ENCODE measurements at regions not wholly inside any gene's neighbourhood (a gene's known extent, or its start where the extent isn't known, plus 50 kb on each side); places are given as distances from the start of the nearest gene placed in this dataset.
A peak's percentile ranks its signal among the peaks of the same experiment; 100 is the strongest.

DNA sequence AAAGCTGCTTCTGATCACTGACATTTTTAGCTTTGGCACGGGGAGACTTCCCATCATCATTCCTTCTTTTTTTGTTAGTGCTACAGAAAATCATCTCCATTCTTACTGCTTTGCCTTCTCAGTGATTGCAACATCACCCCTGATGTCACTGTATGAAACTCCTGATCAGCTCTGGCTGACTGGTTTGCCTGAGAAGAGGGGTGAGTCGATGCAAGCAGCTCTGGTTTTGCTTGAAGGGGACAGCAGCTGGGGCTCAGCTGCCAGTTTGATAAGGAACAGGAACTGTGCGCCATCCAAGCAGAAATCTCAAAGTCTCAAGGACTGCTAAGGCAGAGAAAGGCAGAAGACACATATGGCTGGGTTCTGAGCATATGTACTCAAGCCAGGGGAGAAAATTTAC, 808.5 kb upstream of the CELF2 start:
- Histone ChIP-seq H2AFZ (ENCODE audit: low read length, unreplicated experiment) (peak overlapping the region; percentile 58), H3K4me1 (ENCODE audit: control insufficient read depth, insufficient read depth, low read length, unreplicated experiment) (no peaks in the 10 kb centered on the region), H3K36me3 (ENCODE audit: insufficient read depth, low read length) (no peaks in the 10 kb centered on the region), H3K27me3 (ENCODE audit: insufficient read depth, low read length) (no peaks in the 10 kb centered on the region), H3K79me2 (ENCODE audit: control insufficient read depth, insufficient read depth, low read length, unreplicated experiment) (no peaks in the 10 kb centered on the region), H3K4me3 (ENCODE audit: low read depth, low read length) (no peak overlapping the region), H3K27ac (ENCODE audit: low read depth, low read length) (no peak overlapping the region)

DNA sequence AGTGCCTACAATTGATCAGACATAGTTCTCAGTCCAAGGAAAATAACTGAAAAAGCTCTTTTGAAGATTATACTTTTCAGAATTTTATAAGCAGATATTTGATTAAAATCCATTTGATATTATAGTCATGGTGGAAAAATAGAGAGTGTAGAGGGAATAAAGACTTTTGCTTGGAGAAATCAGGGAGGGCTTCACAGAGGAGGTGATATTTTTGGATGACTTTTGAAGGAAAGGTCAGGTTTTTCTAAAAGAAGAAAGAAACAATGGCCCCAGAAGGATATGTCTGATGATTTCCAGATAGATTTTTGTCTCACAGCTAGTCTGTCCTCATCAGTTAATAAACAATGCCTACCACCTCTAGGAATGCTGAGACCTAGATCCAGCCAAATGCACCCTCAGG, 806.3 kb upstream of the CELF2 start:
- H3K36me3 ChIP-seq (ENCODE audit: insufficient read depth, low read length), result no peaks in the 10 kb centered on the region
- H3K27ac ChIP-seq (ENCODE audit: low read depth, low read length), result no peak overlapping the region
- no peaks in the 10 kb centered on the region for H3K4me1 ChIP-seq (ENCODE audit: control insufficient read depth, insufficient read depth, low read length, unreplicated experiment)
- H3K27me3 ChIP-seq (ENCODE audit: insufficient read depth, low read length), result no peaks in the 10 kb centered on the region
- no peaks in the 10 kb centered on the region for H3K79me2 ChIP-seq (ENCODE audit: control insufficient read depth, insufficient read depth, low read length, unreplicated experiment)
- no peak overlapping the region for H3K4me3 ChIP-seq (ENCODE audit: low read depth, low read length)
- no peak overlapping the region for H2AFZ ChIP-seq (ENCODE audit: low read length, unreplicated experiment)

DNA sequence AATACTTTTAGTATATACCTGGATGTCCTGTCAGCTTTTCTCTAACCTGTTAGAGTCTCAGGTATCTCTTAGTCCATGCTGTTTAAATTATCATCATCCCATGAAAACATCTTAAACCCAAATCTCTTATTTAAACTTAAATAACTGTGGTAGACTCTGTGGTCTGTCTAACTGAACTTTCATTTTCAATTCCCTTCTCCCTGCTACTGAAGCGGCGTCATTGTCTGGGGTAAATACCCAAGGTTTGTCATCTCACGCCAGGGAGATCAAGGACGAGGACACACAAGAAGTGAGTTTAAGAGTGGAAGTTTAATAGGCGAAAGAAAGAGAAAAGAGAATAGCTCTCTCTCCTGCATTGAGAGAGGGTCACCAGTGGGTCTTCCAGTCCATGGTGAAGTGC, 804.4 kb upstream of the CELF2 start:
- H3K79me2 ChIP-seq (ENCODE audit: control insufficient read depth, insufficient read depth, low read length, unreplicated experiment), result no peaks in the 10 kb centered on the region
- no peaks in the 10 kb centered on the region for H3K4me1 ChIP-seq (ENCODE audit: control insufficient read depth, insufficient read depth, low read length, unreplicated experiment)
- H3K36me3 ChIP-seq (ENCODE audit: insufficient read depth, low read length), result no peaks in the 10 kb centered on the region
- no peak overlapping the region for H3K27ac ChIP-seq (ENCODE audit: low read depth, low read length)
- H3K27me3 ChIP-seq (ENCODE audit: insufficient read depth, low read length), result no peaks in the 10 kb centered on the region
- H2AFZ ChIP-seq (ENCODE audit: low read length, unreplicated experiment), result no peak overlapping the region
- no peak overlapping the region for H3K4me3 ChIP-seq (ENCODE audit: low read depth, low read length)

DNA sequence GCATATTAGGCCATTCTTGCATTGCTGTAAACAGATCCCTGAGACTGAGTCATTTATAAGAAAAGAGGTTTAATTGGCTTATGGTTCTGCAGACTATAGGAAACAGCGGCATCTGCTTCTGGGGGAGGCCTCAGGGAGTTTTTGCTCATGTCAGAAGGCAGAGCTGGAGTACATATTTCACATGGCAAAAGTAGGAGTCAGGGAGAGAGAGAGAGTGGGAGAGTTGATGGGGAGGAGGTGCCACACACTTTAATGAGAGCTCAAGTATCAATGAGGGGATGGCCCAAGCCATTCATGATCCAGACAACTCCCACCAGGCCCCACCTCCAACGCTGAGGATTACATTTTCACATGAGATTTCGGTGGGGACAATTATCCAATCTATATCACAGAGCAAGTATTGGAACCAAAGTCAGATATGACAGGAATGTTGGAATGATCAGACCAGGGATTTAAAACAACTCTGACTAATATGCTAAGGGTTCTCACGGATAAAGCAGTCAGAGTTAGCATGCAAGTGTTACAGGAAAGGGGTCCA, 795.3 kb upstream of the CELF2 start:
- no peak overlapping the region for H2AFZ ChIP-seq (ENCODE audit: low read length, unreplicated experiment)
- H3K27ac ChIP-seq (ENCODE audit: low read depth, low read length), result peak overlapping the region; percentile 61
- no peak overlapping the region for H3K4me3 ChIP-seq (ENCODE audit: low read depth, low read length)
- no peaks in the 10 kb centered on the region for H3K36me3 ChIP-seq (ENCODE audit: insufficient read depth, low read length)
- no peaks in the 10 kb centered on the region for H3K79me2 ChIP-seq (ENCODE audit: control insufficient read depth, insufficient read depth, low read length, unreplicated experiment)
- no peaks in the 10 kb centered on the region for H3K27me3 ChIP-seq (ENCODE audit: insufficient read depth, low read length)
- H3K4me1 ChIP-seq (ENCODE audit: control insufficient read depth, insufficient read depth, low read length, unreplicated experiment), result no peaks in the 10 kb centered on the region

DNA sequence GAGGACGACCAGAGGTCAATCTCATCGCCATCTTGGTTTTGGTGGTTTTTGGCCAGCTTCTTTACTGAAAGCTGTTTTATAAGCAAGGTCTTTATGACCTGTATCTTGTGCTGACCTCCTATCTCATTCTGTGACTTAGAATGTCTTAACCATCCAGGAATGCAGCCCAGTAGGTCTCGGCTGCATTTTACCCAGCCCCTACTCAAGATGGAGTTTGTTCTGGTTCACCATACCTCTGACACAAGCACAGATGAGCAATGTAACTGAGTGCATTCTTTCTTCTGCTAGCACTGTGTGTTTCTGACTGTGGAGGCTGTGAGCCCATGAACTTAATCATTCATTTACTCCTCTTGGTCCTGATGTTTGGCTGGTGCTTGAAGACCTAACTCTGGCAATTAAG, 794.5 kb upstream of the CELF2 start:
- Histone ChIP-seq H3K4me1 (ENCODE audit: control insufficient read depth, insufficient read depth, low read length, unreplicated experiment) (no peaks in the 10 kb centered on the region), H3K79me2 (ENCODE audit: control insufficient read depth, insufficient read depth, low read length, unreplicated experiment) (no peaks in the 10 kb centered on the region), H2AFZ (ENCODE audit: low read length, unreplicated experiment) (no peak overlapping the region), H3K27ac (ENCODE audit: low read depth, low read length) (peak overlapping the region; percentile 61), H3K27me3 (ENCODE audit: insufficient read depth, low read length) (no peaks in the 10 kb centered on the region), H3K36me3 (ENCODE audit: insufficient read depth, low read length) (no peaks in the 10 kb centered on the region), H3K4me3 (ENCODE audit: low read depth, low read length) (no peak overlapping the region)

DNA sequence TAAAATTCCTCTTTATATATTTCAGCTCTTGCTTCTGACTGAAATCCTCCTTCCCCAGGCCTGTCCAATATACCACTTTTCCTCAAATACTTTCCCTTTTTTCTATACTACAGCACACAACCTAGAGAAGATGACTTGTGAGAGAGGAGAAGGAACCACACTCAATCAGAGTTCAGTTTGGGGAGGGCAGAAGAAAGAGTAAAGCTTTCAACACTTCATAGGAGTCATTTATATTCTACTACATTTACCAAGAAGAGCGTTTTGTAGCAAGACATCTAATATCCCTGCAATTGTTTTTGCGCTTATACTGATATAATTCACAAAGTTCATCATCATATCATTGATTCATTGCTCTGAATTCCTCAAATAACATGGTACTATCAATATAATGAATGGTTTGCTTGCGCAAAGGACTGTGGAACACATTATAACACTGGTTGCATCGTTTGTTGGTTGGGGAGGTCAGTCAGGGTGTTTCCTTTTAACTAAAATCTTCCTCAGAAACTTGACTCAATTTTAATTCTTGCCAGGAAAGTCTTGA, 792.5 kb upstream of the CELF2 start:
- H3K27me3 ChIP-seq (ENCODE audit: insufficient read depth, low read length), result no peaks in the 10 kb centered on the region
- H3K27ac ChIP-seq (ENCODE audit: low read depth, low read length), result no peak overlapping the region
- no peak overlapping the region for H2AFZ ChIP-seq (ENCODE audit: low read length, unreplicated experiment)
- no peak overlapping the region for H3K4me3 ChIP-seq (ENCODE audit: low read depth, low read length)
- no peaks in the 10 kb centered on the region for H3K79me2 ChIP-seq (ENCODE audit: control insufficient read depth, insufficient read depth, low read length, unreplicated experiment)
- H3K36me3 ChIP-seq (ENCODE audit: insufficient read depth, low read length), result no peaks in the 10 kb centered on the region
- peaks cover 2% of the 10 kb centered on the region for H3K4me1 ChIP-seq (ENCODE audit: control insufficient read depth, insufficient read depth, low read length, unreplicated experiment)

DNA sequence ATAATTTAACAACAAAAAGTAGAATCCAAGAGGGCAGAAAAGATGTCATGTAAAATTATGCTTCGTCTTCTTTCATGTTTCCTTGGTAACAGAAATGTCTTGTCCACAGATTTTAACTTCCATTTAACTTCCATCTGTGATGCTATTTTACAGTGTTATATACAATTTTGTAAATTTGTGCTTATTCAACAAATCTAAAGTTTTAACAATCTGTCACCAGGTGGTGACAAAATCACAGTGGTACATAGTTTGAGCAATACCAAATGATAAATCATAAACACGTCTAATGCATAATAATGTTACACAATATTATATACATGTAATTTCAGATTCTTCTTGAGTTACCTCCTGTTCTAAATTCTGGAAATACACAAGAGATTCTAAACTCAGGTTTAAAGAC, 784.4 kb upstream of the CELF2 start:
- Histone ChIP-seq H3K27ac (ENCODE audit: low read depth, low read length) (no peak overlapping the region), H2AFZ (ENCODE audit: low read length, unreplicated experiment) (no peak overlapping the region), H3K27me3 (ENCODE audit: insufficient read depth, low read length) (no peaks in the 10 kb centered on the region), H3K4me3 (ENCODE audit: low read depth, low read length) (no peak overlapping the region), H3K36me3 (ENCODE audit: insufficient read depth, low read length) (no peaks in the 10 kb centered on the region), H3K79me2 (ENCODE audit: control insufficient read depth, insufficient read depth, low read length, unreplicated experiment) (no peaks in the 10 kb centered on the region), H3K4me1 (ENCODE audit: control insufficient read depth, insufficient read depth, low read length, unreplicated experiment) (peaks cover 5% of the 10 kb centered on the region)

DNA sequence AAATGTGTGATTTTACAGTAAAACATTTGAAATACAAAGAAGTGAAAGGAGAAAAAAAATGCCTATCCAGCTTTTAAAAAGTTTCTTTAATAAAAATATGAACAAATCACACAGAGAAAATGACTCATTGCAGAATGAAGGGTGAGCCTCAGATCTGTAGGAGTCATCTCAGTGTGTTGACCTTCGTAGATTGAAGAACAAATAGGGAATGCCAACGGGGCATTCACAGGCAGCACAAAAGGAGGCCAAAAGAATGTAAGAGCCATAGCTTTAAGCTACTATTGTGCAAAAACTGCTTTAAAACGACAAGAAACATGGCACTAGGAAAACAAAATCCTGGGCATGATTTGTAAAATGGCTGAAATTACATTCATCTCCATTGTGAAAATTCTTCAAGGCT, 782.7 kb upstream of the CELF2 start:
- Histone ChIP-seq H2AFZ (ENCODE audit: low read length, unreplicated experiment) (peak overlapping the region; percentile 74), H3K4me1 (ENCODE audit: control insufficient read depth, insufficient read depth, low read length, unreplicated experiment) (peaks cover 5% of the 10 kb centered on the region), H3K27me3 (ENCODE audit: insufficient read depth, low read length) (no peaks in the 10 kb centered on the region), H3K36me3 (ENCODE audit: insufficient read depth, low read length) (no peaks in the 10 kb centered on the region), H3K79me2 (ENCODE audit: control insufficient read depth, insufficient read depth, low read length, unreplicated experiment) (no peaks in the 10 kb centered on the region), H3K27ac (ENCODE audit: low read depth, low read length) (no peak overlapping the region), H3K4me3 (ENCODE audit: low read depth, low read length) (no peak overlapping the region)

DNA sequence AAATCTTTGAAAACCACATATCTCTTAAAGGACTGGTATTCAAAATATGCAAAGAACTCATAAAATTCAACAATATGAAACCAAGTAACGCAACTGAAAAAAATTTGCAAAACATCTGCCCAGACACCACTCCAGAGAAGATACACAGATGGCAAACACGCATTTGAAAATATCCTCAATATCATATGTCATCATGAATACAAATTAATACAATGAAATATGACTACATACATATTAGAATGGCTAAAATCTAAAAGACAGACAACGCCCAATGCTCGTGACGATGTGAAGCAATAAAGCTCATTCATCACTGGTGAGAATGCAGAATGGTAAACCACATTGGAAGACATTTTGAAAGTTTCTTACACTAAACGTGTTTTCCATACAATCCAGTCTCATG, 770.1 kb upstream of the CELF2 start:
- H3K36me3 ChIP-seq (ENCODE audit: insufficient read depth, low read length), result no peaks in the 10 kb centered on the region
- no peak overlapping the region for H3K4me3 ChIP-seq (ENCODE audit: low read depth, low read length)
- H3K4me1 ChIP-seq (ENCODE audit: control insufficient read depth, insufficient read depth, low read length, unreplicated experiment), result no peaks in the 10 kb centered on the region
- H3K27me3 ChIP-seq (ENCODE audit: insufficient read depth, low read length), result no peaks in the 10 kb centered on the region
- H2AFZ ChIP-seq (ENCODE audit: low read length, unreplicated experiment), result no peak overlapping the region
- no peaks in the 10 kb centered on the region for H3K79me2 ChIP-seq (ENCODE audit: control insufficient read depth, insufficient read depth, low read length, unreplicated experiment)
- no peak overlapping the region for H3K27ac ChIP-seq (ENCODE audit: low read depth, low read length)

DNA sequence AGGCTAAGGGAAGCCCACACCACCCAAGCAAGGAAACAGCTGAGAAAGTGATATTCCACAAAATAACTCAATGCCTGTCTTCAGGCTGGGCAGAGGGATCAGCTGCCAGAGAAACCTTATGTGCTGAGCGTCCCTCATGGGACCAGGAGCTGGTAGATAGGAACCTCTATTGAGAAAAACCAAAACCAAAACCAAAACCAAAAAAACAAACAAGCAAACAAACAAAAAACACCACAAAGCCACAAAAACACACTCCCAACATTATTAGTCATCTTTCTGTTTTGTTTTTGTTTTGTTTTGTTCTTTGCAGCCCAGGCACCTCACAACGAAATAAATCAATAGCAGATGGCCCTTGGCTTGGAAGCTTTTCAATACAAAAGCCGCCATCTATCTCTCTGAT, 760.8 kb upstream of the CELF2 start:
- Histone ChIP-seq H3K27ac (ENCODE audit: low read depth, low read length) (no peak overlapping the region), H3K79me2 (ENCODE audit: control insufficient read depth, insufficient read depth, low read length, unreplicated experiment) (no peaks in the 10 kb centered on the region), H3K27me3 (ENCODE audit: insufficient read depth, low read length) (no peaks in the 10 kb centered on the region), H2AFZ (ENCODE audit: low read length, unreplicated experiment) (peak overlapping the region; percentile 43), H3K4me1 (ENCODE audit: control insufficient read depth, insufficient read depth, low read length, unreplicated experiment) (no peaks in the 10 kb centered on the region), H3K36me3 (ENCODE audit: insufficient read depth, low read length) (no peaks in the 10 kb centered on the region), H3K4me3 (ENCODE audit: low read depth, low read length) (peak overlapping the region; percentile 14; the same call in 1 of the 2 replicates)

DNA sequence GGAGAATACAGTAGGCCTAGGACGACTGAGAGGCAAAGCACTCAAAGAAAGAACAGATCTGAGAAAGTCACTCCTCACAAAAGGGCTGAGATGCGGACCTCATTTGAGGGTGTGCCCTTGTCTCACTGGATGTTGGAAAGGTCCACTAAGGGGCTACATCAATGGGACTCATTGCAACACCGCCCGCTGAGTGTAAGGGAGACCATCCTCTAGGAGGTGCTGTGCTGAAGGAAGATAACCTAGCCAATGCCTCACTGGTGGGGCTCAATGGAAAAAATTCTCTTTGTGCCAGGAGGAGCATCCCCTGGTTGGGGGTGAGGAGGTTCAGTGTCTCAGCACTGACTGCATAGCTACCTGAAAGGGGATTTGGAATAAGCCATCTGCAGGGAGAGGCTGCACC, 758.7 kb upstream of the CELF2 start:
- H3K36me3 ChIP-seq (ENCODE audit: insufficient read depth, low read length), result no peaks in the 10 kb centered on the region

More for the DNA sequence above, 758.7 kb upstream of the CELF2 start:
- Histone ChIP-seq H3K27me3 (ENCODE audit: insufficient read depth, low read length) (no peaks in the 10 kb centered on the region), H3K4me3 (ENCODE audit: low read depth, low read length) (no peak overlapping the region), H3K4me1 (ENCODE audit: control insufficient read depth, insufficient read depth, low read length, unreplicated experiment) (no peaks in the 10 kb centered on the region), H2AFZ (ENCODE audit: low read length, unreplicated experiment) (no peak overlapping the region), H3K79me2 (ENCODE audit: control insufficient read depth, insufficient read depth, low read length, unreplicated experiment) (no peaks in the 10 kb centered on the region), H3K27ac (ENCODE audit: low read depth, low read length) (no peak overlapping the region)
